ENCODE measurements at regions not wholly inside any gene's neighbourhood (a gene's known extent, or its start where the extent isn't known, plus 50 kb on each side); places are given as distances from the start of the nearest gene placed in this dataset.

GRCh38 chr11:110376021-110376420 lies 53.7 kb upstream of the FDX1 start:
- FAIRE-seq (no peak), DNase-seq (ENCODE audit: insufficient read length, low spot score) (no peak)
- no peak for TF ChIP-seq CTCF (IDR thresholded peaks at IDR 0.05; ENCODE audit: insufficient read depth, missing control alignments)

GRCh38 chr11:110376711-110377324 lies 52.9 kb upstream of the FDX1 start:
- TF ChIP-seq CTCF (IDR thresholded peaks at IDR 0.05; ENCODE audit: insufficient read depth, missing control alignments) = peak; percentile 89
- FAIRE-seq = no peak
- peak; percentile 40 for DNase-seq (ENCODE audit: insufficient read length, low spot score)

GRCh38 chr11:110377434-110377833 lies 52.3 kb upstream of the FDX1 start:
- DNase-seq (ENCODE audit: insufficient read length, low spot score) = no peak
- no peak for FAIRE-seq
- TF ChIP-seq CTCF (IDR thresholded peaks at IDR 0.05; ENCODE audit: insufficient read depth, missing control alignments) = no peak

- FAIRE-seq = no peak
- no peak for TF ChIP-seq CTCF (IDR thresholded peaks at IDR 0.05; ENCODE audit: insufficient read depth, missing control alignments)
- no peak for DNase-seq (ENCODE audit: insufficient read length, low spot score)
These were observed 50.5 kb upstream of the FDX1 start for GRCh38 chr11:110379261-110379660.

GRCh38 chr11:110379936-110380335 lies 49.8 kb upstream of the FDX1 start:
- no peak for FAIRE-seq
- no peak for TF ChIP-seq CTCF (IDR thresholded peaks at IDR 0.05; ENCODE audit: insufficient read depth, missing control alignments)
- DNase-seq (ENCODE audit: insufficient read length, low spot score) = no peak

All from D721Med (cell line).